Loucy (cell line): ENCODE measurements at regions not wholly inside any gene's neighbourhood (a gene's known extent, or its start where the extent isn't known, plus 50 kb on each side); places are given as distances from the start of the nearest gene placed in this dataset.

ENCODE experiments used
- H2AFZ ChIP-seq: fragments of 200-600 bp; sonication (generic); 2 replicates; pipeline ENCODE4 v1.6.0; 2016; ENCODE audit warnings: antibody characterized with exemption, mild to moderate bottlenecking, low read length, moderate library complexity
- H3F3A ChIP-seq: fragments of 200-600 bp; 2 replicates; pipeline ENCODE4 v1.6.0; 2016; ENCODE audit warnings: antibody characterized with exemption, low read depth, mild to moderate bottlenecking
- H3K27me3 ChIP-seq: fragments of 200-600 bp; sonication (generic); 2 replicates; pipeline ENCODE4 v1.6.1; 2014; ENCODE audit warnings: low read length, mild to moderate bottlenecking; ENCODE audit not compliant: insufficient read depth, poor library complexity, severe bottlenecking
- H3K36me3 ChIP-seq: fragments of 200-600 bp; sonication (generic); 2 replicates; pipeline ENCODE4 v1.6.1; 2016; ENCODE audit warnings: low read length; ENCODE audit not compliant: insufficient read depth
- H3K4me1 ChIP-seq: fragments of 200-600 bp; sonication (generic); 2 replicates; pipeline ENCODE4 v1.5.1; 2014; ENCODE audit warnings: low read length, mild to moderate bottlenecking; ENCODE audit not compliant: insufficient read depth, poor library complexity, severe bottlenecking
- H3K4me2 ChIP-seq: fragments of 200-600 bp; sonication (generic); 2 replicates; pipeline ENCODE4 v1.6.0; 2014; ENCODE audit warnings: antibody characterized with exemption, low read length, low read depth, mild to moderate bottlenecking; ENCODE audit not compliant: poor library complexity, severe bottlenecking
- H3K4me3 ChIP-seq: fragments of 200-600 bp; sonication (generic); 2 replicates; pipeline ENCODE4 v1.5.1; 2014; ENCODE audit warnings: low read length, mild to moderate bottlenecking, mixed read lengths; ENCODE audit not compliant: poor library complexity, severe bottlenecking
- H3K79me2 ChIP-seq: fragments of 200-600 bp; sonication (generic); 2 replicates; pipeline ENCODE4 v1.6.1; 2014; ENCODE audit warnings: low read length; ENCODE audit not compliant: insufficient read depth
- H3K9ac ChIP-seq: fragments of 200-600 bp; sonication (generic); 2 replicates; pipeline ENCODE4 v1.6.0; 2014; ENCODE audit warnings: mild to moderate bottlenecking, low read depth, low read length, moderate library complexity; ENCODE audit not compliant: poor library complexity, severe bottlenecking
- H3K9me2 ChIP-seq: fragments of 200-600 bp; sonication (generic); replicated peaks from 2 replicates; pipeline ENCODE4 v1.6.1; 2016; ENCODE audit warnings: low read depth, low read length, mixed read lengths
- H3K9me3 ChIP-seq: fragments of 200-600 bp; sonication (generic); 2 replicates; pipeline ENCODE4 v1.6.1; 2014; ENCODE audit warnings: mild to moderate bottlenecking, antibody characterized with exemption, low read length, low read depth; ENCODE audit not compliant: insufficient read depth
- H4K20me1 ChIP-seq: fragments of 200-600 bp; sonication (generic); 2 replicates; pipeline ENCODE4 v1.6.0; 2014; ENCODE audit warnings: antibody characterized with exemption, low read length, mild to moderate bottlenecking; ENCODE audit not compliant: insufficient read depth, poor library complexity, severe bottlenecking
- CTCF ChIP-seq: fragments of 200-600 bp; sonication (generic); conservative IDR thresholded peaks from 2 replicates; pipeline ENCODE4 v1.5.1; 2014; ENCODE audit warnings: mild to moderate bottlenecking, antibody characterized with exemption, low read length
- EZH2phosphoT487 ChIP-seq: fragments of 200-600 bp; IDR thresholded peaks from 2 replicates; pipeline ENCODE4 v1.6.1; 2018; ENCODE audit warnings: antibody characterized with exemption, mild to moderate bottlenecking, moderate library complexity, borderline replicate concordance

GRCh38 chr3:21913791-21914190, 162.8 kb upstream of the ZNF385D start:
- Histone ChIP-seq H4K20me1 (no peaks in the 10 kb centered on the region), H3F3A (no peaks in the 10 kb centered on the region), H3K4me1 (no peaks in the 10 kb centered on the region), H3K9ac (no peak overlapping the region), H3K9me2 (no peaks in the 10 kb centered on the region), H3K4me2 (no peak overlapping the region), H3K79me2 (no peaks in the 10 kb centered on the region), H3K9me3 (no peaks in the 10 kb centered on the region), H3K4me3 (no peak overlapping the region), H3K36me3 (no peaks in the 10 kb centered on the region), H2AFZ (no peak overlapping the region), H3K27me3 (no peaks in the 10 kb centered on the region)
- no peak for TF ChIP-seq EZH2phosphoT487
- TF ChIP-seq CTCF = no peak

- no peaks in the 10 kb centered on the region for H3K27me3 ChIP-seq
- no peak overlapping the region for H3K9ac ChIP-seq
- H4K20me1 ChIP-seq = no peaks in the 10 kb centered on the region
- H3K9me3 ChIP-seq = no peaks in the 10 kb centered on the region
- no peaks in the 10 kb centered on the region for H3K4me1 ChIP-seq
- no peaks in the 10 kb centered on the region for H3K79me2 ChIP-seq
- no peaks in the 10 kb centered on the region for H3K9me2 ChIP-seq
- H3F3A ChIP-seq = no peaks in the 10 kb centered on the region
- H3K4me2 ChIP-seq = no peak overlapping the region
- H3K4me3 ChIP-seq = no peak overlapping the region
- no peaks in the 10 kb centered on the region for H3K36me3 ChIP-seq
- TF ChIP-seq EZH2phosphoT487 (no peak), CTCF (no peak)
- H2AFZ ChIP-seq = no peak overlapping the region
These were observed 163.4 kb upstream of the ZNF385D start for GRCh38 chr3:21914451-21914850.

GRCh38 chr3:21919383-21919782, 168.4 kb upstream of the ZNF385D start:
- Histone ChIP-seq H3K36me3 (no peaks in the 10 kb centered on the region), H3K4me3 (no peak overlapping the region), H3K4me1 (no peaks in the 10 kb centered on the region), H4K20me1 (no peaks in the 10 kb centered on the region), H3F3A (no peaks in the 10 kb centered on the region), H3K79me2 (no peaks in the 10 kb centered on the region), H3K27me3 (no peaks in the 10 kb centered on the region), H3K4me2 (no peak overlapping the region), H3K9ac (no peak overlapping the region), H3K9me3 (no peaks in the 10 kb centered on the region), H3K9me2 (no peaks in the 10 kb centered on the region), H2AFZ (no peak overlapping the region)
- no peak for TF ChIP-seq CTCF
